SK-N-MC (cell line): ENCODE measurements at regions not wholly inside any gene's neighbourhood (a gene's known extent, or its start where the extent isn't known, plus 50 kb on each side); places are given as distances from the start of the nearest gene placed in this dataset.

Experiments used
- EZH2 ChIP-seq: fragments of 200-600 bp; sonication (generic); IDR thresholded peaks from one replicate; pipeline ENCODE4 v1.6.1; 2017; ENCODE audit warnings: antibody characterized with exemption
- FOXP2 ChIP-seq: optimal IDR thresholded peaks from 2 replicates; pipeline ENCODE3; 2011; ENCODE audit warnings: mild to moderate bottlenecking, moderate library complexity; ENCODE audit not compliant: insufficient read depth; ENCODE audit errors: extremely low read length, control extremely low read depth
- POLR2AphosphoS5 ChIP-seq: IDR thresholded peaks from 2 replicates; pipeline ENCODE4 v1.6.1; 2012; ENCODE audit warnings: mild to moderate bottlenecking, low read depth, low read length, borderline replicate concordance

GRCh38 chr6:77105091-77105490 lies 358.2 kb downstream of the HTR1B start:
- TF ChIP-seq EZH2 (no peak), POLR2AphosphoS5 (no peak), FOXP2 (no peak)
